T-helper 2 cell (primary cell): ENCODE measurements at regions not wholly inside any gene's neighbourhood (a gene's known extent, or its start where the extent isn't known, plus 50 kb on each side); places are given as distances from the start of the nearest gene placed in this dataset.
A peak's percentile ranks its signal among the peaks of the same experiment; 100 is the strongest.
"Not testable (repeated sequence)": the region's sequence is repeated elsewhere in the genome, so short reads cannot be mapped to it uniquely, and the experiment has no call there.

ENCODE experiments used
- DNase-seq, 5 experiments: peaks; one replicate each; pipeline versions ENCODE4 v3.0.0 to v3.0.0-alpha.2; 2012 to 2022

DNA sequence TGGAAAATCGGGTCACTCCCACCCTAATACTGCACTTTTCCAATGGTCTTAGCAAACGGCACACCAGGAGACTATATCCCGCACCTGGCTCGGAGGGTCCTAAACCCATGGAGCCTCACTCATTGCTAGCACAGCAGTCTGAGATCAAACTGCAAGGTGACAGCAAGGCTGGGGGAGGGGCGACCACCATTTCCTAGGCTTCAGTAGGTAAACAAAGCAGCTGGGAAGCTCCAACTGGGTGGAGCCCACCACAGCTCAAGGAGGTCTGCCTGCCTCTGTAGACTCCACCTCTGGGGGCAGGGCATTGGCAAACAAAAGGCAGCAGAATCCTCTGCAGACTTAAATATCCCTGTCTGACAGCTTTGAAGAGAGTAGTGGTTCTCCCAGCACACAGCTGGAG, 109.0 kb upstream of the DEFB108B start:
- DNase-seq = not testable (repeated sequence)

DNA sequence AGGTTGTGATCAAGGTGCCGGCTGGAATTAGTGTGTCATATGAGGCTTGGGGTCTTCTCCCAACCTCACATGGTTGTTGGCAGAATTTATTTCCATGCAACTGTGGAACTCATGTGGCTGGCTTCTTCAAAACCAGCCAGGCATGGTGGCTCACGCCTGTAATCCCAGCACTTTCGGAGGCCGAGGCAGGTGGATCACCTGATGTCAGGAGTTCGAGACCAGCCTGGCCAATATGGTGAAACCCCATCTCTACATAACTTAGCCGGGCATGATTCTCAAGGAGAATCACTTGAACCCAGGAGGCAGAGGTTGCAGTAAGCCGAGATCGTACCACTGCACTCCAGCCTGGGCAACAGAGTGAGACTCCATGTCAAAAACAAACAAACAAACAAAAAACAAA, 102.3 kb upstream of the DEFB108B start:
- not testable (repeated sequence) for DNase-seq

DNA sequence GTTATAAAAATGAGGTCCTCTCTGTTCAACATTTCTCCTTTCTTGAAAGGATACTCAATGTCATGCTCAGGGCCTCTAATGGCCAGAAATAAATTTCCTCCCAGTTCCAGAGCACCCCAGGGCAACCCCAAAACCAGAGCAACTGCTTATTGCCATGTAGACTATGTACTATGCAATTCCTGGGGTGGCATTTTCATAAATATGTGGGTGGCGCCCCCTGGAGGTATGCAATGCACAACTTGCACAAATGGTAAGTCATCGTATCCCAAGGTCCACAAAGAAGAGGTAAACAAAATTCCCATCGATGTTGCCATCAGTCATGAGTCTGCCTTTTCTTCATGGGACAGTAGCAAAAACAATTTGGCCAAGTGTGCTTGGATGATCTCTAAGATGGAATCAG, 98.6 kb upstream of the DEFB108B start:
- DNase-seq = peak in 3 of 5 experiments; percentile 5 to 25 (median 14)

DNA sequence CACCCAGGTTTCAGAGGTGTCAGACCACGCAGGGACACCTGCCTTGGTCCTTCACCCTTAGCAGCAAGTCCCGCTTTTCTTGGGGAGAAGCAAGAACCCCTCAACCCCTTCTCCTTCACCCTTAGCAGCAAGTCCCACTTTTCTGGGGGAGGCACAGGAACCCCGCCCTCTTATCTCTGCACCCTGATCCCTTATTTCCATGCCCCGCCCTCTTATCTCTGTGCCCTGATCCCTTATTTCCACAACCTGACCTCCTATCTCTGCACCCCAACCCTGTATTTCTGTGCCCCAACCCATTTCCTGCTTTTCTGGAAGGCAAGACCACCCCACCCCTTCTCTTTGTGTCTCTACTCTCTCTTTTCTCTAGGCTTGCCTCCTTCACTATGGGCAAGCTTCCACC, 94.7 kb upstream of the DEFB108B start:
- not testable (repeated sequence) for DNase-seq

DNA sequence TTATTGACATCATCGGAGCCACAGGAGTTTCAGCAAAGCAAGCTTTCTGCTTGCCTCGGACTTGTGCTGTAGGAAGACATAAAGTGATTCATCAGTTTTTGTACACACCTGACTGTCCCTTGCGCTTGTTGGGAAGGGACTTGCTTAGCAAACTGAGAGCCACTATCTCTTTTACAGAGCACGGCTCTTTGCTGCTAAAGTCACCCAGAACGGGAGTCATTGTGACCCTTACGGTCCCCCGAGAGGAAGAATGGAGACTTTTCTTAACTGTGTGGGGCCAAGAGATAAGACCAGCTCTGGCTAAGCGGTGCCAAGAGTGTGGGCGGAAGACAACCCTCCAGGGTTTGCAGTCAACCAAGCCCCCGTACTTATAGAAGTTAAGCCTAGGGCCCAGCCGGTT, 89.6 kb upstream of the DEFB108B start:
- DNase-seq = not testable (repeated sequence)

DNA sequence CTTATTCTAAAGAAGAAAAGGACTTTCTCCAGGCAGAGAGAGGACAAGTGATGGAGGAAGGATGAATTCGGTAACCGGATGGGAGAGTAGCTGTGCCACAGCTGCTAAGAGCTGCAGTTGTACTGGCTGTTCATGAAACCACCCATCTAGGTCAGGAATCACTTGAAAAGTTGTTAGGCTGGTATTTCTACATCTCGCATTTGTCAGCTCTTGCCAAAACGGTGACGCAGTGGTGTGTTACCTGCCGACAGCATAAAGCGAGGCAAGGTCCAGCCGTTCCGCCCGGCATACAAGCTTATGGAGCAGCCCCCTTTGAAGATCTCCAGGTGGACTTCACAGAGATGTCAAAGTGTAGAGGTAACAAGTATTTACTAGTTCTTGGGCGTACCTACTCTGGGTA, 87.3 kb upstream of the DEFB108B start:
- DNase-seq = not testable (repeated sequence)

DNA sequence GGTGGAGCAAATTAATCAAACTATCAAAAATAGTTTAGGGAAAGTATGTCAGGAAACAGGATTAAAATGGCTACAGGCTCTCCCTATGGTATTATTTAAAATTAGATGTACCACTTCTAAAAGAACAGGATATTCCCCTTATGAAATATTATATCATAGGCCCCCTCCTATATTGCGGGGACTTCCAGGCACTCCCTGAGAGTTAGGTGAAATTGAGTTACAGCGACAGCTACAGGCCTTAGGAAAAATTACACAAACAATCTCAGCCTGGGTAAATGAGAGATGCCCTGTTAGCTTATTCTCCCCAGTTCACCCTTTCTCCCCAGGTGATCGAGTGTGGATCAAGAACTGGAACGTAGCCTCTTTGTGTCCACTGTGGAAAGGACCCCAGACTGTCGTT, 86.7 kb upstream of the DEFB108B start:
- DNase-seq = not testable (repeated sequence)

DNA sequence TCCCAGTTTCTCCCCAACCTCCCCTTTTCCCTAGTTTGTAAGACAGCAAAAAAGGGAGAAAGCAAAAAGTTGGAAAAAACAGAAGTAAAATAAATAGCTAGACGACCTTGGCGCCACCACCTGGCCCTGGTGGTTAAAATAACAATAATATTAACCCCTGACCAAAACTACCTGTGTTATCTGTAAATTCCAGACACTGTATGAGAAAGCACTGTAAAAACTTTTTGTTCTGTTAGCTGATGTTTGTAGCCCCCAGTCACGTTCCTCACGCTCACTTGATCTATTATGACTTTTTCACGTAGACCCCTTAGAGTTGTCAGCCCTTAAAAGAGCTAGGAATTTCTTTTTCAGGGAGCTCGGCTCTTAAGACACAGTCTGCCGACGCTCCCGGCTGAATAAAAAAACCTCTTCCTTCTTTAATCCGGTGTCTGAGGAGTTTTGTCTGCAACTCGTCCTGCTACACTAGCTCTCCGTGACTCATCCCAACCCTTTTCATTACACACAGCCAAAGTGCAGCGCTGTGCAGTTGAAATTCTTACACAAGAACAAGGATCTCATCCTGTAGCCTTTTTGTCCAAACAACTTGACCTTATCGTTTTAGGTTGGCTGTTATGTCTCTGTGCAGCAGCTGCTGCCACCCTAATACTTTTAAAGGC, 83.9 kb upstream of the DEFB108B start:
- DNase-seq = not testable (repeated sequence)

DNA sequence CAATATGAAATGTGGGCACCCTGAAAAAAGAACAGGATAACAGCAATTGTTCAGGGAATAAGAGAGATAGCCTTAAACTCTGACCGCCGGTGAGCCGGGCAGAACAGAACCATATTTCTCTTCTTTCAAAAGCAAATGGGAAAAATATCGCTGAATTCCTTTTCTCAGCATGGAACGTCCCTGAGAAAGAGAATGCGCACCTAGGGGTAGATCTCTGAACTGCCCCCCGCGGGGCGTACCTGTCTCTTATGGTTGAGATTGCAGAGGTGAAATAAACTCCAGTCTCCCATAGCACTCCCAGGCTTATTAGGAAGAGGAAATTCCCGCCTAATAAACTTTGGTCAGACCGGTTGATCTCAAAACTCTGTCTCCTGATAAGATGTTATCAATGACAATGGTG, 82.1 kb upstream of the DEFB108B start:
- not testable (repeated sequence) for DNase-seq

DNA sequence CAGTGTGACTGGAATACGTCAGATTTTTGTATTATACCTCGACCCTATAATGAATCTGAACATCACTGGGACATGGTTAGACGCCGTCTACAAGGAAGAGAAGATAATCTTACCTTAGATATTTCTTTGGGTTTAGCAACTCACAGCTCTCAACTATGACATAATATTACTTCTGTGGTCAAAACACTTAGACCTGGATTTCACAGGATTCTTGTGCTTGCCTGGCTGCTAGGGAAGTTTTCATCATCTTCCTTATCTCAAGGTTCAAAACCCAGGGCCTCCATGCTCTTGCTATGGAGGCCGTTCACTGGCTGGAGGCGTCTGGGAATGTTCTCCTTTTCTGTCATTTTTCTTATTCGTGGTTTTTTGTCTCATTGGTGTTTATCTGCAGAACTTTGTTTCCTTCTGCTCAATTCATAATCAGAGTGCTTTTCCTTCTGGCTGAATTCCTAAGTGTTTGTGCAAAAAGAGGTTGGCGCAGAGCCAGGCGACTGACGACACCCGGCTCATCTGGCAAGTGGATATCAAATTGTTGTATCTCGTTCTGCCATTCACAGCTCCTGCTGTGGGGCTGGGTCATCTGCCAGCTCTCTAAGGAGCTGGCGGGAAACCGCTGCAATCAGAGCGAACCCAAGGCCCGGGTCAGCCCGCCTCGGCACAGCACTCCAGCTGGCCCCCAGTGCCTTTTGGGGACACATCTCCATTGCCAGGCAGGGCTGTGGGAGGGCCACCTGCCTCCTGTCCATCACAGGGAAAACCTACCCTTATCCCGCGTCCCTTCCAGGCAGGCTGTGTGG, 68.1 kb upstream of the DEFB108B start:
- not testable (repeated sequence) for DNase-seq

DNA sequence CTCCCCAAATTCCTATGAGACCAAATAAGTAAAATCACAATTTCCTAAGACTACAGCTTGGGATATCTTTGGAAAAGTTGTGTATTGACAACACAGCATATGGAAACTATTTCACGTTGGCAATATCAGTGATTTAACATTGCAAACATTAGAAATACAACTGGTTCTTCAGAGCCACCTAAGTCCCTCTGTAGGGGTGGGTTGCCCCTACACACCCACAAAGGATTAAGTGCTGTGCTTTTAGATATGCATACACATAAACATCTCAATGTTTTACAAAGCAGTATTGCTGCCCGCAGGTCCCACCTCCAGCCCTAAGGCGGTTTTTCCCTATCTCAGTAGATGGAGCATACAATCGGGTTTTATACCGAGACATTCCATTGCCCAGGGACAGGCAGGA, 66.0 kb upstream of the DEFB108B start:
- DNase-seq = not testable (repeated sequence)

DNA sequence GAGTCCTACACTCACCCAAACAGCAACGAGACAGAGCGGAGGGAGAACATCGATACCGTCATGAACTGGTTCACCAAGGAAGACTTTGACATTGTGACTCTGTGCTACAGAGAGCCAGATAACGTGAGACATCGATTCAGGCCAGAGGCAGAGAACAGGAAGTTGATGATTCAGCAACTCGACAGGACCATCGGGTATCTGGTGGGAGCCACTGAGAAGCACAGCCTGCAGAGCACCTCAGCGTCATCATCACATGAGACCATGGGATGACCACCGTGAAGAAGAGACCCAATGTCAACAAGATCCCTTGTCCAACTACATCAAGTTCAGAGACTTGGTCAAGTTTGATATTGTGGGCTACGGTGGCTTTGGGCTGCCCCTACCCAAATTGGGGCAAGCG, 60.8 kb upstream of the DEFB108B start:
- DNase-seq = not testable (repeated sequence)

DNA sequence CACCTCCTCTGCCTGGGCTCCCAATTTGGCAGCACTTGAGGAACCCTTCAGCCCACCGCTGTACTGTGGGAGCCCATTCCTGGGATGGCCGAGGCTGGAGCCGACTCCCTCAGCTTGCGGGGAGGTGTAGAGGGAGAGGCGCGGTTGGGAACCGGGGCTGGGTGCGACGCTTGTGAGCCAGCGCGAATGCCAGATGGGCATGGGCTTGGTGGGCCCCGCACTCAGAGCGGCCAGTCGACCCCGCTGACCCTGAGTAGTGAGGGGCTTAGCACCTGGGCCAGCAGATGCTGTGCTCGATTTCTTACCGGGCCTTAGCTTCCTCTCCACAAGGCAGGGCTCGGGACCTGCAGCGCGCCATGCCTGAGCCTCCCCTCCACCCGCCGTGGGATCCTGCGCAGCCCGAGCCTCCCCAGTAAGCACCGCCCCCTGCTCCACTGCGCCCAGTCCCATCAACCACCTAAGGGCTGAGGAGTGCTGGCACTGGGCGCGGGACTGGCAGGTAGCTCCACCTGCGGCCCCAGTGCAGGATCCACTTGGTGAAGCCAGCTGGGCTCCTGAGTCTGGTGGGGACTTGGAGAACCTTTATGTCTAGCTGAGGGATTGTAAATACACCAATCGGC, 58.3 kb upstream of the DEFB108B start:
- DNase-seq = no peak

DNA sequence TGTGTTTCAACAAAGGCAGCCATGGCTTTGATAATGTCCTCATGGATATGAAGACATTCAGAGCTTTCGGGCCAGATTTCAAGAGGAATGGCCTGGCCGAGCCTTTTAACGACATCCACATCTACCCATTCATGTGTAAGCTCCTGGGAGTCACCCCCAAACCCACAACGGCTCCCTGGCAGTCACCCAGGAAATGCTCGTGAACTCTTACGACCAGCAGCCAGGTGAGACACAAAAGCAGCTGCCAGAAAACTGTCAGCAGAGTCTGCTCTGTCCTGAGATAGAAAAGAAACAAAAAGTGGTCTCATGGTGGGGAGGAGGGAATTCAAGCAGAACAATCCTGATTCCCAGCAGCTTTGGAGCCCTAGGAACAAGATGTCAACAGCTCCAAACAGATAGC, 52.9 kb upstream of the DEFB108B start:
- not testable (repeated sequence) for DNase-seq

DNA sequence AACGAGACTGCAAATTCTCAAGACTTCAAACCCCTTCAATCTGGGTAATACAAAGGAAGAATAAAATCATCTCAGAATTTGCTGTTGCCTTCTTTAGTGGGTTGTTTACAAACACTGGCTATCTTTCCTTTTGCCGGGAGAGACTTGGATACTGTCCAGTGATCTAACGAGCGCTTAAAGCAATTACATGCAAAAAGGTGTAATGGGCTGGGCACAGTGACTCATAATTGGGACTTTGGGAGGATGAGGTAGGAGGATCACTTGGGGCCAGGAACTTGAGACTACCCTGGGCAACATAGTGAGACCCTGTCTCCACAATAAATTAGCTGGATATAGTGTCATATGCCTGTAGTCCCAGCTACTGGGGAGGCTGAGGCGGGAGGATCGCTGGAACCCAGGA, 52.2 kb upstream of the DEFB108B start:
- not testable (repeated sequence) for DNase-seq

DNA sequence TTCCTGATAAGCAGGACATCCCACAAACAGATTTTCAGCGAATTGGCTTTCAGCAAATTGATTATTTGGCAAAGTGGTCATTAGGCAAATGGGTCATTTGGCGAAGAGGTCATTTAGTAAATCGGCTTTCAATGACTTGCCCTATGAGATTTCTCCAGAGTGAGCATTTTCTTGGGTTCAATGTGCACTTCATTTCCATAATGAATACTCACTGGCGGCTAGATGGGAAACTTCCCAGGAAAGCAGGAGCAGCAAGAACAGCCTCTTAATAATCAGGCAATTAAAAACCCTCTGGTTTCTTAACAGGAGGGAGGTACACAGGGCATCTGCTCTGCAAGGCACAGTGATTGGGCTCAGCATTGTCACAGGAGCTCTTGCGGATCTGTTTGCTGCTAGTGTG, 51.5 kb upstream of the DEFB108B start:
- DNase-seq = not testable (repeated sequence)

DNA sequence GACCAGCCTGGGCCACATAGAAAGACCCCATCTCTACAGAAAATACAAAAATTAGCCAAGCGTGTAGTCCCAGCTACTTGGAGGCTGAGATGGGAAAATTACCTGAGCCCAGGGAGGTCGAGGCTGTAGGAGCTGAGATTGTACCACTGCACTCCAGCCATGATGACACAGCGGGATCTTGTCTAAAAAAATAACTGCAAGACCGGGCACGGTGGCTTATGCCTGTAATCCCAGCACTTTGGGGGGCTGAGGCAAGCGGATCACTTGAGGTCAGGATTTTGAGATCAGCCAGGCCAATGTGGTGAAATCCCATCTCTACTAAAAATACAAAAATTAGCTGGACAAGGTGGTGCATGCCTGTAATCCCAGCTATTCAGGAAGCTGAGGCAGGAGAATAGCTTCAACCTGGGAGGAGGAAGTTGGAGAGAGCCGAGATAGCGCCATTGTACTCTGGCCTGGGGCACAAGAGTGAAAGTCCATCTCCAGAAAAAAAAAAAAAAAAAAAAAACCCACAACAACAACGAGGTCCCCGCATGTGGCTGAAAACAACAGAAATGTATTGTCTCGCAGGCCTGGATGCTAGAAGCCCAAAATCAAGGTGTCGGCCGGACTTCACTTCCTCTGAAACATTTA, 50.7 kb upstream of the DEFB108B start:
- DNase-seq = not testable (repeated sequence)

DNA sequence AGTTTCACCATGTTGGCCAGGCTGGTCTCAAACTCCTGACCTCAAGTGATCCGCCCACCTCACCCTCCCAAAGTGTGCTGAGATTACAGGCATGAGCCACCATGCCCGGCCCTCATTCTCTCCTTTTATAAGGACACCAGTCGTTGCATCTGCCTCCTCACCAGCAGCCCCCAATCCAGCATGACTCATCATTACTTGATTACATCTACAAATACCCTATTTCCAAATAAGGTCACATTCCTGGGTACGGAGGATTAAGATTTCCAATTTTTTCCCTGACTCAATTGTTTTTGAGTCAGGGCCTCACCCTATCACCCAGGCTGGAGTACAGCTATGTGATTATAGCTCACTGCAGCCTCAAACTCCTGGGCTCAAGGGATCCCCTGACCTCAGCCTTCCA, 49.8 kb upstream of the DEFB108B start:
- not testable (repeated sequence) for DNase-seq
